Skeletal muscle cell (primary cell): ENCODE measurements at regions not wholly inside any gene's neighbourhood (a gene's known extent, or its start where the extent isn't known, plus 50 kb on each side); places are given as distances from the start of the nearest gene placed in this dataset.

Experiments
- DNase-seq: peaks from one replicate; pipeline ENCODE4 v3.0.0-alpha.2; 2010; ENCODE audit warnings: low read depth
- H3K4me3 ChIP-seq: 2 replicates; pipeline ENCODE4 v1.5.1; 2011; ENCODE audit warnings: low read depth, mild to moderate bottlenecking, control low read depth, low read length, moderate library complexity

- H3K4me3 ChIP-seq, result no peak overlapping the region
- DNase-seq, result peak; percentile 78
Measured at GRCh38 chr13:65913173-65913572, 1317.0 kb downstream of the PCDH9 start.

- DNase-seq, result no peak
- H3K4me3 ChIP-seq, result no peak overlapping the region
Measured at GRCh38 chr13:65912516-65912915, 1317.6 kb downstream of the PCDH9 start.

DNA sequence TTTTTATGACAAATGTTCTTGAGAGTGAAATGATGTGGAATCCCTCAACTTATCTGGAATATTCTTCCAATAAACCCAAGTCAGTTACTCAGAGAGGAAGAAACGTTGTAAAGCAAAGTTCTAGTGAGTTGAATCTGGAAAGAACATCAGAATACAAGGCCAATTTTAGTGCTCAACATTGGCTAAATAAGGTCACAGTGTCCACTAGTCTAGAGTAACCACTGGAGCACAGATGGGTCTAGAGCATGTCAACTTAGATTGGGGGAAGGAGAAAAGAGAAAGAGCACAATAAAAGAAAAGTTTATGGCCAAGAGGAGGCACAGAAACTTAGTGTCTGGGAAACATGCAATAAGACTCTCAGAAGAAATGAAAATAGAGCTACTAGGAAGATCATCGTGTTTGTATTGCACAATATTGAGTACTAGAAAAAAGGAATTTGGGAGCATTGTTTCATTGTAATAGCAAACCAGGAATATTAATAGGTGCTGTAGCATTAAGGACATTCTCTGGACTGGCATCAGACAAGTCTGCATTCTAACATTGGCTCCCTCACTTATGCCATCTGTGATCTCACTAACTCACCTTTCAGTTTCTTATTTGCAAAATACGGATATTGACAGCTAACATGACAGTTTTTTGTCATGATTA is 1318.5 kb downstream of the PCDH9 start:
- no peak for DNase-seq
- no peak overlapping the region for H3K4me3 ChIP-seq

GRCh38 chr13:65909501-65909900 is 1320.6 kb downstream of the PCDH9 start:
- H3K4me3 ChIP-seq, result no peak overlapping the region
- DNase-seq, result no peak

DNA sequence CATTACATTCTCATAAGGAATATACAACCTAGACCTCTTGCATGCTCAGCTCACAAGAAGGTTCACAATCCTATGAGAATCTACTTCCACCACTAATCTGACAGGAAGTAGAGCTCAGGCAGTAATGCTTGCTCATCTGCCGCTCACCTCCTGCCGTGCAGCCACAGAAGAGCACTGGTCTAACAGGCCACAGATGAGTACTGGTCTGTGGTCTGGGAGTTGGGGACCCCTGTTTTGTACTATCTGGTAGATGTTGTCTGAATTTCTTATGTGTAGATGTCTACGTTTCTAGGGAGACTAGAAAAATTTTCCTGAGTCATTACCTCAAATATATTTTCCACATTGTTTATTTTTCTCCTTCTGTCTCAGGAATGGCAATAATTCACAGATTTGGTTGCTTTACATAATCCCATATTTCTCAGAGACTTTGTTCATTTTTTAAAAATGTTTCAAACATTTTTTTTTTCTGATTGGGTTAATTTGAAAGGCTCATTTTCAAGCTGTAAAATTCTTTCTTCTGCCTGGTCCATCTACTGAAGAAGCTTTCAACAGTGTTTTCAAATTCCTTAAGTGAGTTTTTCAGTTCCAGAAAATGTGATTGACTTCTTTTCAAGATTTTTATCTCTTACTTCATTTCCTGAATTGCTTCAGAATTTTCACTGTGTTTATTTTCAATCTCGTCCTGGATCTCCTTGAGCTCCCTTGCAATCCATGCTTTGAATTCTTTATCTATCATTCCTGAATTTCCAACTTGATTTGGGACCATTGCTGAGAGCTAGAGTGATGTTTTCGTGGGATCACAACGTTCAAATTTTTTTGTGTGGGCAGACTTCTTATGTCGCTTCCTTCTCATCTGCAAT is 1322.2 kb downstream of the PCDH9 start:
- H3K4me3 ChIP-seq, result no peak overlapping the region
- DNase-seq, result no peak

GRCh38 chr13:65901723-65902122 is 1328.4 kb downstream of the PCDH9 start:
- DNase-seq, result no peak
- H3K4me3 ChIP-seq, result no peak overlapping the region

- DNase-seq, result no peak
- no peak overlapping the region for H3K4me3 ChIP-seq
Measured at GRCh38 chr13:65894049-65894448, 1336.1 kb downstream of the PCDH9 start.

GRCh38 chr13:65892859-65893258 is 1337.3 kb downstream of the PCDH9 start:
- DNase-seq, result no peak
- no peak overlapping the region for H3K4me3 ChIP-seq

DNA sequence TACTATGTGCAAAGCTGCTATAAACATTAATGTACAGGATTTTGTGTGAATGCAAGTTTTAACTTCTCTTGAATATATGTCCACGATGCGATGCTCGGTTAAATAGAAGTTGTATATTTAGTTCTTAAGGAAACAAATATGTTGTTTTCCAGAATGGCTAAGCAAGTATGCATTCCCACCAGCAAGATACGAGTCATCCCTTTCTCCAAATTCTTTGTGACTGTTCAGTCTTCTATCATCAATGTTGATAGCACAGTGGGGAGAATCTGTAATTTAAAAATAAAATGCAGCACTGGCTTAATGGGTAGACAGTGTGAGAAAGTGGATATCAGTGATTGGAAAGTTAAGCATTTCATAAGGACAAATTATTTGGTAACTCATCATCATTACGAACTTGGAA is 1340.8 kb downstream of the PCDH9 start:
- DNase-seq, result no peak
- H3K4me3 ChIP-seq, result no peak overlapping the region

- H3K4me3 ChIP-seq, result no peak overlapping the region
- no peak for DNase-seq
Measured at GRCh38 chr13:65882810-65883209, 1347.3 kb downstream of the PCDH9 start.

DNA sequence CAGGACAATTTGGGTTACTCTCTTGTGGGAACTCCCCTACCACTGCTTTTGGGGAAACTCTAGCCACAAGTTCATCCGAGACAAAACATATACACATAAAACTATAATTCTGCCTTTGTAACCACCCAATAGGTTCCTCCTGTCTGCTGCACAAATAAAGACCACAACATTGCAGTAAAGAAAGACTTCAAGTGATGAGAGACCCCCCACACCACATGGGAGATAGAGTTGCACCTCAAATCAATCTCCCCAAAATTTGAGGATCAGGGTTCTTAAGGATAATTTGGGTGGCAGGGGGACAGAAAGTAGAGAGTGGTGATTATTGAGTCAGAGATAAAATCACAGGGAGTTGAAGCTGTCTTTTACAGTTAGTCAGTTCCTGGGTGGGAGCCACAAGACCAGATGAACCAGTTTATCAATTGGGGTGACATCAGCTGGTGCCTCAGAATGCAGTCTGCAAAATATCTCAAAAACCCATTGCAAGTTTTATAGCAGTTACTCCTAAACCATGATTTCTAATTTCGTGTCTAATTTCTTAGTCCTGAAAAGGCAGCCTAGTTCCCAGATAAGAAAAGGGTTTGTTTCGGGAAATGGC is 1348.5 kb downstream of the PCDH9 start:
- H3K4me3 ChIP-seq, result no peak overlapping the region
- DNase-seq, result no peak

DNA sequence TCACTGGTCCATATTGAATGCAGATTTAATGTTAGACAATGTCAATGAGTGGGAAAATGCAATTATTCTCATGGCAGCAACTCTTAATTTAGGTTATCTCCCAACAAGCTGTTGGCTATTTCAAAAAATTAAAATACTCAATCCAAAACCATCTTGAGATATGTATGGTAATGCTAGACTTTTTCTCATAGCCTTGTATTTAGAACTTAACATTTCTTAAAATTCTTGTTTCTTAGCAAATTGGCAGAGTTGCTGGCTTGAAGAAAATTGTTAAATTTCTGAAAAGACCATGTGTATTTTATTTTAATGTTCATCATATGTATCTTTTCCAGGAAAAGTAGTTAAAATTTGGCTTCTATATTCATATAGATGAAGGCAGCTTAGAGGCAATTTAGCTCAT is 1355.1 kb downstream of the PCDH9 start:
- no peak overlapping the region for H3K4me3 ChIP-seq

DNA sequence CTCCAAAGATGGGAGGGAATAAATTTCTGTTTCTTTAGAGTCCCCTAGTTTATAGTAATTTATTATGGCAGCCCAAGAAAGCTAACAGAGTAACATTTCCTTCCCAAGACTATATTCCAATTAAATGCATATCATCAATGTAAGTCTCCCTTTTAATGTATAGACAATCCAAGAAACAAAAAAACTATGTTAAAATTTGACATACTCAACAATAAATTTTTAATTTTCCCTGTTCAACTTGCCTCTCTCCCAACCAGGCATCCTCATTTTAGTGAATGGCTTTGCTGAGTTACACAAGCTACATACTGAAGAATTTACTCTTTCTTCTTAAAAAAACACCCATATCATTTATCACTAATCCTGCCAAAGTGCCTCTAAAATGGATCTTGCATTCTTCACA is 1357.7 kb downstream of the PCDH9 start:
- DNase-seq, result no peak
- no peak overlapping the region for H3K4me3 ChIP-seq

More for the DNA sequence above, 1355.1 kb downstream of the PCDH9 start:
- no peak for DNase-seq

DNA sequence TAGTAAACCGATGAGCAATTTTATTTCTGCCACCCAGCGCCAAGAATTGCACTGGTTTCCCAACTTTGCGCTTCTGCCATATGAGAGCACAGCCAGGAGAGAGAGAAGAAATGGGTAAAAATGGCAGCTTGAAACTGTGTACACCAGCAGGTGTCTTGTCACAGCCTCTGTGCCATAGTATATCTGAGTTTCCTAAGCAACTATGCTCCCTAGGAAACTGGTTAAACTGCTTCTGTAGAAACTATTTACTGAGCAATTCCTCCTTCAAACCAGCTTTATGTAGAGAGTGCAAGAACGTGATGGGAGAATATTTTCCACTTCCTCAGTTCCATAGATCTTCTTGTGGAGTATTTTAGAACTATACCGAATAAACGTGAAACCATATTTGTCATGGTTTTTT is 1361.3 kb downstream of the PCDH9 start:
- DNase-seq, result no peak
- no peak overlapping the region for H3K4me3 ChIP-seq

GRCh38 chr13:65868099-65868498 is 1362.0 kb downstream of the PCDH9 start:
- H3K4me3 ChIP-seq, result no peak overlapping the region
- DNase-seq, result no peak

DNA sequence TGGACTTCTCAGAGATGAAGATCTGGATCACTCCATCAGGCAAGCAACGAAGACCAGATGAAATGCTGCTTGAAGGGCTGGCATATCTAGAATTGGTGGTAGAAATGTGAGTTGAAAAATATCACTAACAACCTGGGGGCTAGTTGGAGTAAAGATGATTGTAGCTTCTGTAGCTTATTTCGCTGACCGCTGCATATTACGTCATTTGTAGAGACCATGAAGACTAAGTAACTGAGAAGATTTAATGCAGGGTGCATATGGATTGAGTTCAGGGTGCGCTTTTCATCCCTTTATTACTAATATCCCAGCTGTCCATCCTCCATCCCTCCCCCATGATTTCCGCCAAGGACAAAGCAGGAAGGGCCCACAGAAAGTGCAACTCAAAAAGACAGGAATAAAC is 1364.0 kb downstream of the PCDH9 start:
- DNase-seq, result no peak
- no peak overlapping the region for H3K4me3 ChIP-seq

GRCh38 chr13:65865206-65865605 is 1364.9 kb downstream of the PCDH9 start:
- DNase-seq, result no peak
- no peak overlapping the region for H3K4me3 ChIP-seq

- DNase-seq, result no peak
Measured at GRCh38 chr13:65864039-65864438, 1366.1 kb downstream of the PCDH9 start.

DNA sequence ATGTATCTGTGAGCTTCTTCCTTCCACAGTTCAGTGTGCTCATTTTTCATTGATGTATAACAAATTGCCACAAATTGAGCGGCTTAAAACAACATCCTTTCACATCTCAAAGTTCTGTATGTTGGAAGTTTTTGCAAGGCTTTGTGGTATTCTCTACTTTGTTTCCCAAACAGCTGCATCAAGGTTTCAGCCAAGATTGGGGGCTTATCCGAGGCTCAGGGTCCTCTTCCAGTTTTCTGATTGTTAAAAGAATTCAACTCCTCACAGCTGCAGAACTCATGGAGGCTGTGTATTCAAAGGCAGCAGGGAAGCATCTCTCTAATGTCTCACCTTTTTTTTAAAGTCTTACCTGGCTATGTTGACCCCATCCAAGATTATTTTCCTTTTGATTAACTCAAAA is 1369.8 kb downstream of the PCDH9 start:
- DNase-seq, result no peak
- H3K4me3 ChIP-seq, result no peak overlapping the region

More at GRCh38 chr13:65864039-65864438, 1366.1 kb downstream of the PCDH9 start:
- H3K4me3 ChIP-seq, result no peak overlapping the region

DNA sequence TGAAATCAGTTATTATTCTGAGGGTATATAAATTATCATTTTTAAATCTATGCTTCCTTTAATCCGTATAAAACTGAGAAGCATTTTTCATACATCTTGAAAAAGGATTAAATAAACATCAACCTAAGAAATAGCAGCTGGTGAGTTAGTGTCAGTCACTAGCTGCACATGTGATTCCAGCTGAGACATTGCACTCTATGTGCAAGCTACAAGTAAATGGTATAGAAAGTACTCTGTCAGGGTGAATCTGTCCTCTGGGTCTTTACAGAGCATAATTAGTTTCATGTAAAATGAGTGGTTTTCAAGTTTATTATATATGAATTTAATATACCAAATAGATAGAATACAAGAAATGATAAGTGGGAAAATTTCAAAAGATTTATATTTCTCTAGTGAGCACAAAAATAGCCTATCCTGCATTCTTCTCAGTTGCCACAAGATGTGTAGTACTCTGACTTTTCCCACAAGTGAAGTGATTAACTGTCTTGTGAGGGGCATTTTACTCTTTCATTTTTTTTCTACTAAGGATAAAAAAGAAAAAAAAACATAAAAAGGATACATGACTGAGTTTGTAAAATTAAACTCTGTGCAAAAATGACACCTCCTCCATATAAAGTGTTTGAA is 1372.1 kb downstream of the PCDH9 start:
- no peak overlapping the region for H3K4me3 ChIP-seq
- DNase-seq, result no peak
